Thyroid gland (tissue), 4 donors: ENCODE measurements at regions not wholly inside any gene's neighbourhood (a gene's known extent, or its start where the extent isn't known, plus 50 kb on each side); places are given as distances from the start of the nearest gene placed in this dataset.
"Not testable (repeated sequence)": the region's sequence is repeated elsewhere in the genome, so short reads cannot be mapped to it uniquely, and the experiment has no call there.

Source experiments
- DNase-seq, 2 donors: peaks; one replicate each; pipeline ENCODE4 v3.0.0-alpha.2; 2019
- H3K27ac ChIP-seq, 3 donors: fragments of 200-600 bp; sonication (generic); 1 replicate in 2 of 3; 2 replicates in 1 of 3; pipeline ENCODE4 v1.5.1; 2016 to 2019; ENCODE audit warnings: mild to moderate bottlenecking in 1 of 3, moderate library complexity in 1 of 3
- H3K27me3 ChIP-seq: fragments of 200-600 bp; sonication (generic); one replicate; pipeline ENCODE4 v1.5.1; 2019
- H3K36me3 ChIP-seq, 2 donors: fragments of 200-600 bp; sonication (generic); one replicate each; pipeline ENCODE4 v1.5.1; 2016 to 2019
- H3K4me1 ChIP-seq, 2 donors: fragments of 200-600 bp; sonication (generic); one replicate each; pipeline ENCODE4 v1.5.1; 2017 to 2019
- H3K4me3 ChIP-seq, 3 donors: fragments of 200-600 bp; sonication (generic); replicated peaks in 1 of 3; 1 replicate in 2 of 3; 2 replicates in 1 of 3; pipeline ENCODE4 v1.5.1; 2016; ENCODE audit warnings: mild to moderate bottlenecking in 1 of 3
- H3K9me3 ChIP-seq: fragments of 200-600 bp; sonication (generic); one replicate; pipeline ENCODE4 v1.5.1; 2017
- CTCF ChIP-seq, 6 experiments: fragments of 200-600 bp in 3 of 6; fragments of 450-650 bp in 3 of 6; sonication (generic) in 3 of 6; IDR thresholded peaks; one replicate each; pipeline ENCODE4 v1.5.1; 2016 to 2019; ENCODE audit warnings: antibody characterized with exemption in 6 of 6, mild to moderate bottlenecking in 2 of 6, inconsistent platforms in 1 of 6, moderate library complexity in 1 of 6
- POLR2A ChIP-seq, 2 donors: fragments of 450-650 bp; IDR thresholded peaks; one replicate each; pipeline ENCODE4 v1.6.1; 2017; ENCODE audit warnings: antibody characterized with exemption in 2 of 2, mild to moderate bottlenecking in 2 of 2, moderate library complexity in 1 of 2
- WGBS, 2 donors: methylation state at CpG; one replicate each; pipeline ENCODE4 v1.1.5; 2017; 5-methylcytosine and 5-hydroxymethylcytosine counted together
- intact Hi-C: fragments of 100-400 bp; cut with DNase I; formaldehyde crosslinking; loops from one replicate; pipeline ENCODE4 v1.15.1; 2023

- intact Hi-C loops = no loop called here
- Histone ChIP-seq H3K9me3 (no peaks in the 10 kb centered on the region), H3K4me3 (no peak overlapping the region), H3K36me3 (no peaks in the 10 kb centered on the region), H3K4me1 (no peaks in the 10 kb centered on the region), H3K27me3 (no peaks in the 10 kb centered on the region), H3K27ac (no peak overlapping the region)
- WGBS, 2 donors = 17 to 28% methylated on average over 1 of the region's 1 CpG
- TF ChIP-seq POLR2A (IDR thresholded peaks at IDR 0.05) (no peak), CTCF (IDR thresholded peaks at IDR 0.05) (no peak)
- DNase-seq = peak; percentile 37 to 42
Measured at GRCh38 chr1:74937176-74937575, 197.0 kb upstream of the LHX8 start.

DNA sequence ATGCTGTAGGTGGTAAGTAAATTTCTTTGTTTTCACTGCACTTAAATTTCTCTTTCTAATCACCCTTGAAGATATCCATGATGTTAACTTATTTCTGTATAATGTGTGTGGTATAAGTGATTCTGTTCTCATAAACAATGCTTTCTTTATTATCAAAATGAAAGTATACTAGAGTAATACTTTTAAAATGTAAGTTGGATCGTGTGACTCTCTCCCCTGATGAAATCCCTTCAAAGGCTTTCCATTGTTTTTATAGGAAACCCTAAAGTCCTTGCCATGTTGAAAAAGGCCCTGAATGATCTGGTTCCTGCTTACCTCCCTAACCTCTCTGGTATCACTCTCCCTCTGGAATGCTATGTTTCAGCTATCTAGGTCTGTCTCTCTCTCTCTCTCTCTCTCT is 191.1 kb upstream of the LHX8 start:
- H3K9me3 ChIP-seq = no peaks in the 10 kb centered on the region
- no peak for DNase-seq
- no peaks in the 10 kb centered on the region for H3K36me3 ChIP-seq
- TF ChIP-seq CTCF (IDR thresholded peaks at IDR 0.05) (no peak), POLR2A (IDR thresholded peaks at IDR 0.05) (no peak)
- H3K4me1 ChIP-seq = no peaks in the 10 kb centered on the region
- no peaks in the 10 kb centered on the region for H3K27me3 ChIP-seq
- intact Hi-C loops = no loop called here
- H3K4me3 ChIP-seq = no peak overlapping the region
- 65 to 68% methylated on average over 1 of the region's 1 CpG for WGBS, 2 donors
- no peak overlapping the region for H3K27ac ChIP-seq

DNA sequence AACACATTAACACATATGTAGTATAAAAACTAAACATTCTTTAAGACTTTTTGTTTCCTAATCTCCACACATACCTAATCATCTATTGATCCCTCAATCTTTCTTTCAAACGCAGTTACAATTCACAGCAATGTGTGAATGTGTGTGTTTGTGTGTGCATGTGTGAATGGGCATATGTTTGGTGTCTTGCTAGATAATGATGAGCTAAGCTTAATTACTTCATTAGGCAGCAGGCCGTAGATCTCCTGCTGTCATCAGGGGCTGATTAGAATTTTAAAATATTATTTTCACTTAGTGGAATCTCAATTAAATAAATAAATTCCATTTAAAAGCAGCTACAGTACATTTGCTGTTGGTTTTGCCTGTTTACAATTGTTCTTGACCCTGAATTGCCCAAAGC is 187.8 kb upstream of the LHX8 start:
- no peaks in the 10 kb centered on the region for H3K9me3 ChIP-seq
- no peaks in the 10 kb centered on the region for H3K27me3 ChIP-seq
- no peaks in the 10 kb centered on the region for H3K4me1 ChIP-seq
- H3K27ac ChIP-seq = no peak overlapping the region
- 81 to 89% methylated on average over 2 of the region's 2 CpGs for WGBS, 2 donors
- no peak for DNase-seq
- intact Hi-C loops = no loop called here
- TF ChIP-seq CTCF (IDR thresholded peaks at IDR 0.05) (no peak), POLR2A (IDR thresholded peaks at IDR 0.05) (no peak)
- no peaks in the 10 kb centered on the region for H3K36me3 ChIP-seq
- no peak overlapping the region for H3K4me3 ChIP-seq

GRCh38 chr1:74949348-74949747 is 184.8 kb upstream of the LHX8 start:
- H3K4me3 ChIP-seq, H3K27me3 ChIP-seq, DNase-seq, H3K36me3 ChIP-seq, H3K9me3 ChIP-seq, H3K4me1 ChIP-seq, intact Hi-C loops, H3K27ac ChIP-seq: not testable (repeated sequence)
- WGBS, 2 donors = 84 to 87% methylated on average over 2 of the region's 2 CpGs

GRCh38 chr1:74951981-74952380 is 182.2 kb upstream of the LHX8 start:
- WGBS, 2 donors = 95 to 98% methylated on average over 8 to 10 of the region's 23 CpGs
- H3K27me3 ChIP-seq, H3K4me3 ChIP-seq, DNase-seq, H3K9me3 ChIP-seq, H3K4me1 ChIP-seq, H3K27ac ChIP-seq, H3K36me3 ChIP-seq, intact Hi-C loops: not testable (repeated sequence)

DNA sequence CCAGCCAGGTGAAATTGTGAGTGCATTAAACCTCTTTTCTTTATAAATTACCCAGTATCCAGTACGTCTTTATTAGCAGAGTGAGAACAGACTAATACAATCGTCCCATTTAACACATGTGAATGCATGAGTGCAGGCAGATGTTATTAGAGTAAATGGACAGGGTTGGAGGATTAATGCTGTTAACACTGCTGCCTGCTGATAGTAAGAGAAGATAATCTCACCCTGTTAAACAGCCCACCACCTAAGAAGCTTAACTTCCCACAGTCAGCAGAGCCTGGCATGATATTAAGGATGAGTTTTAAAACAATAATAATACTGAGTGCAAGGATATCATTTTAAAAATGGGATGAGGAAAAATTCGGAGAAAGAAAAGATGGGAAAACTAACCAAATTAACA is 181.4 kb upstream of the LHX8 start:
- Histone ChIP-seq H3K4me3 (no peak overlapping the region), H3K27ac (no peak overlapping the region), H3K4me1 (no peaks in the 10 kb centered on the region), H3K36me3 (no peaks in the 10 kb centered on the region), H3K9me3 (no peaks in the 10 kb centered on the region), H3K27me3 (no peaks in the 10 kb centered on the region)
- 73 to 78% methylated on average over 3 of the region's 3 CpGs for WGBS, 2 donors
- no peak for TF ChIP-seq POLR2A (IDR thresholded peaks at IDR 0.05)
- no peak for TF ChIP-seq CTCF (IDR thresholded peaks at IDR 0.05)
- DNase-seq = no peak
- intact Hi-C loops = no loop called here
